AG09319 (cell line): ENCODE measurements at regions not wholly inside any gene's neighbourhood (a gene's known extent, or its start where the extent isn't known, plus 50 kb on each side); places are given as distances from the start of the nearest gene placed in this dataset.
"Not testable (repeated sequence)": the region's sequence is repeated elsewhere in the genome, so short reads cannot be mapped to it uniquely, and the experiment has no call there.

ENCODE experiments used
- DNase-seq: peaks from one replicate; pipeline ENCODE4 v3.0.0-alpha.2; 2010; ENCODE audit warnings: low read depth; ENCODE audit errors: extremely low read depth
- CTCF ChIP-seq: IDR thresholded peaks from 2 replicates; pipeline ENCODE4 v1.5.1; 2011; ENCODE audit warnings: low read depth, mild to moderate bottlenecking, inconsistent platforms, low read length, moderate library complexity

- TF ChIP-seq CTCF: no peak
- no peak for DNase-seq
These were observed 56.7 kb downstream of the CCDC74A start for GRCh38 chr2:131584380-131584779.

- no peak for TF ChIP-seq CTCF
- DNase-seq: no peak
These were observed 57.3 kb downstream of the CCDC74A start for GRCh38 chr2:131584940-131585339.

- TF ChIP-seq CTCF: no peak
- no peak for DNase-seq
These were observed 60.6 kb downstream of the CCDC74A start for GRCh38 chr2:131588152-131588873.

GRCh38 chr2:131589126-131589525, 61.4 kb downstream of the CCDC74A start:
- DNase-seq: not testable (repeated sequence)

GRCh38 chr2:131590366-131590765, 62.7 kb downstream of the CCDC74A start:
- DNase-seq: no peak
- TF ChIP-seq CTCF: no peak

GRCh38 chr2:131590896-131591295, 63.2 kb downstream of the CCDC74A start:
- DNase-seq: no peak
- TF ChIP-seq CTCF: no peak

GRCh38 chr2:131596561-131596960, 68.9 kb downstream of the CCDC74A start:
- DNase-seq: not testable (repeated sequence)

- not testable (repeated sequence) for DNase-seq
These were observed 74.8 kb downstream of the CCDC74A start for GRCh38 chr2:131602444-131602843.

GRCh38 chr2:131604652-131605051, 77.0 kb downstream of the CCDC74A start:
- not testable (repeated sequence) for DNase-seq

GRCh38 chr2:131606366-131606765, 78.7 kb downstream of the CCDC74A start:
- DNase-seq: not testable (repeated sequence)

- not testable (repeated sequence) for DNase-seq
These were observed 79.4 kb downstream of the CCDC74A start for GRCh38 chr2:131607056-131607455.

- not testable (repeated sequence) for DNase-seq
These were observed 86.9 kb downstream of the CCDC74A start for GRCh38 chr2:131614539-131614938.

GRCh38 chr2:131618320-131618719, 90.6 kb downstream of the CCDC74A start:
- DNase-seq: not testable (repeated sequence)

- DNase-seq: not testable (repeated sequence)
These were observed 95.2 kb downstream of the CCDC74A start for GRCh38 chr2:131622874-131623273.

GRCh38 chr2:131626011-131626410, 98.3 kb downstream of the CCDC74A start:
- DNase-seq: not testable (repeated sequence)
